Left ventricle myocardium inferior (tissue), 1 donor: ENCODE measurements at regions not wholly inside any gene's neighbourhood (a gene's known extent, or its start where the extent isn't known, plus 50 kb on each side); places are given as distances from the start of the nearest gene placed in this dataset.
"Not testable (repeated sequence)": the region's sequence is repeated elsewhere in the genome, so short reads cannot be mapped to it uniquely, and the experiment has no call there.

Experiments
- DNase-seq: peaks from one replicate; pipeline ENCODE4 v3.0.0-alpha.2; 2020
- H3K27ac ChIP-seq: fragments of 200-600 bp; replicated peaks from 2 replicates; pipeline ENCODE4 v1.8.0; 2021
- H3K27me3 ChIP-seq: fragments of 200-600 bp; 2 replicates; pipeline ENCODE4 v1.8.0; 2021; ENCODE audit warnings: low read depth
- H3K36me3 ChIP-seq: fragments of 200-600 bp; 2 replicates; pipeline ENCODE4 v1.8.0; 2021
- H3K4me1 ChIP-seq: fragments of 200-600 bp; 2 replicates; pipeline ENCODE4 v1.8.0; 2021
- H3K4me3 ChIP-seq: fragments of 200-600 bp; 2 replicates; pipeline ENCODE4 v1.8.0; 2021; ENCODE audit warnings: mild to moderate bottlenecking, moderate library complexity
- H3K9me3 ChIP-seq: fragments of 200-600 bp; replicated peaks from 2 replicates; pipeline ENCODE4 v1.8.0; 2021
- intact Hi-C: fragments of 100-400 bp; cut with micrococcal nuclease; formaldehyde crosslinking; loops from one replicate; pipeline ENCODE4 v1.11.0; 2022
- TF ChIP-seq, protein P1 (sequence below): fragments of 200-600 bp; IDR thresholded peaks from 2 replicates; pipeline ENCODE4 v1.8.0; 2021; ENCODE audit warnings: antibody characterized with exemption, mild to moderate bottlenecking, borderline replicate concordance
- donor health status: DM: no; HTN: yes; CAD: no; lungs with severe emphysema.

GRCh38 chr9:109992293-109992692, 212.3 kb downstream of the PALM2AKAP2 start:
- no peaks in the 10 kb centered on the region for H3K9me3 ChIP-seq
- H3K4me1 ChIP-seq, result peaks cover 38% of the 10 kb centered on the region
- no peak overlapping the region for H3K4me3 ChIP-seq
- no peaks in the 10 kb centered on the region for H3K27me3 ChIP-seq
- TF ChIP-seq, protein P1, sequence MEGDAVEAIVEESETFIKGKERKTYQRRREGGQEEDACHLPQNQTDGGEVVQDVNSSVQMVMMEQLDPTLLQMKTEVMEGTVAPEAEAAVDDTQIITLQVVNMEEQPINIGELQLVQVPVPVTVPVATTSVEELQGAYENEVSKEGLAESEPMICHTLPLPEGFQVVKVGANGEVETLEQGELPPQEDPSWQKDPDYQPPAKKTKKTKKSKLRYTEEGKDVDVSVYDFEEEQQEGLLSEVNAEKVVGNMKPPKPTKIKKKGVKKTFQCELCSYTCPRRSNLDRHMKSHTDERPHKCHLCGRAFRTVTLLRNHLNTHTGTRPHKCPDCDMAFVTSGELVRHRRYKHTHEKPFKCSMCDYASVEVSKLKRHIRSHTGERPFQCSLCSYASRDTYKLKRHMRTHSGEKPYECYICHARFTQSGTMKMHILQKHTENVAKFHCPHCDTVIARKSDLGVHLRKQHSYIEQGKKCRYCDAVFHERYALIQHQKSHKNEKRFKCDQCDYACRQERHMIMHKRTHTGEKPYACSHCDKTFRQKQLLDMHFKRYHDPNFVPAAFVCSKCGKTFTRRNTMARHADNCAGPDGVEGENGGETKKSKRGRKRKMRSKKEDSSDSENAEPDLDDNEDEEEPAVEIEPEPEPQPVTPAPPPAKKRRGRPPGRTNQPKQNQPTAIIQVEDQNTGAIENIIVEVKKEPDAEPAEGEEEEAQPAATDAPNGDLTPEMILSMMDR, result no peak
- no peaks in the 10 kb centered on the region for H3K36me3 ChIP-seq
- intact Hi-C loops, result no loop called here
- no peak overlapping the region for H3K27ac ChIP-seq
- no peak for DNase-seq

DNA sequence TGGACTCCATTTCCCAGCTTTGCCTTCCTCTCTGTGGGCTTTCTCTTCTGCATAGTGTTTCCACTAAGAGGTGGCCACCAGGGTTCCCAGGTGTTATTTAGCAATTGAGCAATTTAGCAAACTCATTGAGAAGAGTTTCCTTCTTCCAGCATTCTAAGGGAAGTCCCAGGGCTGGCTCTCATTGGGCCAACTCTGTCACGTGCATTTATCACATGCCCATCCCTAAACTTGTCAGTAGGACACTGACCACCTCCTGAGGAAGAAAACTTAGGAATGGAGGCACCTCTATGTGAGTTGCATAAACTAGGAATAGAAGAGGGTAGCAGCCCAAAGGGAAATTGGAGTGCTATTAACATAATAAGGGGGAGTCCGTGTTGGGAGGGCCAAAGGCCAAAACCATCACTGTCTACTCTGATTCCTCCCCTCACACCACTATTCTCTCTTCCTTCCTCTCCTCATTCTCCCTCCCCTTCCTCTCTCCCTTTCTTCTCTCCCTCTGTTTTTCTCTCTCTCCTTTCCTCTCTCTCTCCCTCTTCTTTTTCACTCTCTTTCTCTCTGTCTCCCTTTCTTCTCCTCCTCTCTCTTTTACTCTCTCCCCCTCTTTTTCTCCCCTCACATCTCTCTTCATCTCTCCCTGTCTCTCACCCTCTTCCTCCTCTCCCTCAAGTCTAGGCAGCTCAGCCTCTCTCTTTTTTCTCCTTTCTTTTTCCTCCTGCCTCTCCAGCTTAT, 213.4 kb downstream of the PALM2AKAP2 start:
- Histone ChIP-seq H3K9me3 (no peaks in the 10 kb centered on the region), H3K36me3 (no peaks in the 10 kb centered on the region), H3K4me1 (peaks cover 46% of the 10 kb centered on the region), H3K27ac (peak overlapping the region; percentile 18), H3K27me3 (no peaks in the 10 kb centered on the region), H3K4me3 (no peak overlapping the region)
- DNase-seq, result no peak
- intact Hi-C loops, result no loop called here
- TF ChIP-seq, protein P1, result no peak

DNA sequence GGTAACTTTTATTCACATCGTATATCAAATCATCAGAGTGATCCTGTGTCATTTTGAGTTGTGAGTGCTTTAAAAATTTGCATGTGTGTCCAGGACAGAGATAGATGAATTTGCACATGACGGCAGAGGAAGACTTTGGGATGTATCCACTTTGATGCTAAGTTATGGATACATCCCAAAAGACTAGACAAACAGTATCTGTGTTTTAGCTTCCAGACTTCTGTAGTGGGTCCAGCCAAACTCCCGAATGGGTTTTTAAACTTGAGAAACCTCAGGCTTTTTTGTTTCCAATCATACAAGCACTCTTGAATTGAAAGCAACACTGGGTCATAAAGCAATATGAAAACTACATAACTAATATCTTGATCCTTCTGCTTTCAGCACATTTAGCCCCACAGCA, 213.8 kb downstream of the C9orf152 start:
- TF ChIP-seq, protein P1, result no peak
- intact Hi-C loops, result no loop called here

DNA sequence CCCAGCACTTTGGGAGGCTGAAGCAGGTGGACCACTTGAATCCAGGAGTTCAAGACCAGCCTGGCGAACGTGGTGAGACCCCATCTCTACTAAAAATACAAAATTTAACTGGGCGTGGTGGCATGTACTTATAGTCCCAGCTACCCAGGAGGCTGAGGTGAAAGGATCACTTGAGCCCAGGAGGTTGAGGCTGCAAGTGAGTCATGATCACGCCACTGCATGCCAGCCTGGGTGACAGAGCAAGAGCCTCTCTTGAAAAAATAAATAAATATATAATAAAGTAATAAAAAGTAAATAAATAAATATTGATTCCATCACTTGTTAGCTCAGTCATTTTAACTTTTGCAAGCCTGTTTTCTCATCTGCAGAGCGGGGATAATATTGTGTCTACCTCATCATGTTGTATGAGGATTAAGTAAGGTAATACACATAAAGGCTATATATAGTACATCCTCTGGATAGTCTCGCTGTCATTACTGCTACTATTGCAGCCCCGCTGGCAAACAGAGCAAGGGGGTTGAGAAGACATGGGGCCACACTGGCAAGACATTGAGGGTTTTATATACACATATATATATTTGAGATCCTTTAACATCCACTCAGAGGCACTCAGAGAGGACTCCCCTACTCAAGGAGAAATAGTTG, 210.9 kb downstream of the C9orf152 start:
- no peaks in the 10 kb centered on the region for H3K27me3 ChIP-seq
- no peak overlapping the region for H3K4me3 ChIP-seq
- H3K4me1 ChIP-seq, result peaks cover 54% of the 10 kb centered on the region
- intact Hi-C loops, result no loop called here
- no peaks in the 10 kb centered on the region for H3K36me3 ChIP-seq
- peaks cover 11% of the 10 kb centered on the region for H3K9me3 ChIP-seq
- peak overlapping the region; percentile 81 for H3K27ac ChIP-seq
- TF ChIP-seq, protein P1, result no peak
- no peak for DNase-seq

More for the DNA sequence above, 213.8 kb downstream of the C9orf152 start:
- DNase-seq, result no peak
- Histone ChIP-seq H3K4me3 (no peak overlapping the region), H3K27ac (peak overlapping the region; percentile 81), H3K4me1 (peaks cover 54% of the 10 kb centered on the region), H3K36me3 (no peaks in the 10 kb centered on the region), H3K27me3 (no peaks in the 10 kb centered on the region), H3K9me3 (no peaks in the 10 kb centered on the region)

- Histone ChIP-seq H3K4me1 (peaks cover 50% of the 10 kb centered on the region), H3K36me3 (no peaks in the 10 kb centered on the region), H3K27me3 (no peaks in the 10 kb centered on the region), H3K27ac (peak overlapping the region; percentile 81), H3K9me3 (peaks cover 11% of the 10 kb centered on the region), H3K4me3 (no peak overlapping the region)
- peak; percentile 22 for DNase-seq
- intact Hi-C loops, result no loop called here
- TF ChIP-seq, protein P1, result no peak
These were observed 210.3 kb downstream of the C9orf152 start for GRCh38 chr9:109997682-109998081.

- H3K9me3 ChIP-seq, H3K36me3 ChIP-seq, intact Hi-C loops, DNase-seq, H3K4me3 ChIP-seq, H3K4me1 ChIP-seq, H3K27me3 ChIP-seq, H3K27ac ChIP-seq: not testable (repeated sequence)
These were observed 202.4 kb downstream of the C9orf152 start for GRCh38 chr9:110005521-110005920.
